Hepatocyte (in vitro differentiated cells): ENCODE measurements at regions not wholly inside any gene's neighbourhood (a gene's known extent, or its start where the extent isn't known, plus 50 kb on each side); places are given as distances from the start of the nearest gene placed in this dataset.
"Not testable (repeated sequence)": the region's sequence is repeated elsewhere in the genome, so short reads cannot be mapped to it uniquely, and the experiment has no call there.

Source experiments
- DNase-seq: peaks from one replicate; pipeline ENCODE4 v3.0.0-alpha.2; 2016; ENCODE audit warnings: low spot score
- H2AFZ ChIP-seq: fragments of 200-600 bp; sonication (generic); 2 replicates; pipeline ENCODE4 v1.6.0; 2016; ENCODE audit warnings: antibody characterized with exemption, mild to moderate bottlenecking
- H3K27ac ChIP-seq: fragments of 200-600 bp; sonication (generic); 2 replicates; pipeline ENCODE4 v1.5.1; 2016; ENCODE audit warnings: mild to moderate bottlenecking
- H3K27me3 ChIP-seq: fragments of 200-600 bp; sonication (generic); 2 replicates; pipeline ENCODE4 v1.6.1; 2016
- H3K36me3 ChIP-seq: fragments of 200-600 bp; sonication (generic); replicated peaks from 2 replicates; pipeline ENCODE4 v1.5.1; 2016; ENCODE audit warnings: low read depth; ENCODE audit not compliant: insufficient read depth
- H3K4me1 ChIP-seq: fragments of 200-600 bp; sonication (generic); 2 replicates; pipeline ENCODE4 v1.5.1; 2016; ENCODE audit warnings: mild to moderate bottlenecking, moderate library complexity; ENCODE audit not compliant: insufficient read depth
- H3K4me2 ChIP-seq: fragments of 200-600 bp; sonication (generic); 2 replicates; pipeline ENCODE4 v1.6.0; 2016
- H3K4me3 ChIP-seq: fragments of 200-600 bp; sonication (generic); 2 replicates; pipeline ENCODE4 v1.5.1; 2016; ENCODE audit warnings: mild to moderate bottlenecking
- H3K79me2 ChIP-seq: fragments of 200-600 bp; sonication (generic); 2 replicates; pipeline ENCODE4 v1.6.0; 2017; ENCODE audit warnings: mild to moderate bottlenecking
- H3K9me2 ChIP-seq: fragments of 200-600 bp; sonication (generic); replicated peaks from 2 replicates; pipeline ENCODE4 v1.6.0; 2017; ENCODE audit warnings: mild to moderate bottlenecking; ENCODE audit not compliant: insufficient read depth
- H3K9me3 ChIP-seq: fragments of 200-600 bp; sonication (generic); 2 replicates; pipeline ENCODE4 v1.5.1; 2016; ENCODE audit warnings: low read depth, mild to moderate bottlenecking
- H4K20me1 ChIP-seq: fragments of 200-600 bp; sonication (generic); 2 replicates; pipeline ENCODE4 v1.6.0; 2016; ENCODE audit warnings: mild to moderate bottlenecking; ENCODE audit not compliant: insufficient read depth, poor library complexity, severe bottlenecking
- EZH2 ChIP-seq: fragments of 200-600 bp; sonication (generic); IDR thresholded peaks from 2 replicates; pipeline ENCODE4 v1.6.1; 2016; ENCODE audit warnings: antibody characterized with exemption, mild to moderate bottlenecking, borderline replicate concordance
- EZH2phosphoT487 ChIP-seq: fragments of 200-600 bp; sonication (generic); IDR thresholded peaks from one replicate; pipeline ENCODE4 v1.6.1; 2018; ENCODE audit warnings: antibody characterized with exemption, mild to moderate bottlenecking, low read depth, moderate library complexity; ENCODE audit not compliant: unreplicated experiment, severe bottlenecking
- WGBS: methylation state at CpG from one replicate; pipeline ENCODE4 v1.1.6; 2016; ENCODE audit warnings: low lambda C conversion rate; ENCODE audit errors: missing lambda C conversion rate; 5-methylcytosine and 5-hydroxymethylcytosine counted together
- TF ChIP-seq, protein P1 (sequence below): fragments of 200-600 bp; sonication (generic); IDR thresholded peaks from 2 replicates; pipeline ENCODE4 v1.5.1; 2016; ENCODE audit warnings: antibody characterized with exemption, mild to moderate bottlenecking; ENCODE audit not compliant: poor library complexity

DNA sequence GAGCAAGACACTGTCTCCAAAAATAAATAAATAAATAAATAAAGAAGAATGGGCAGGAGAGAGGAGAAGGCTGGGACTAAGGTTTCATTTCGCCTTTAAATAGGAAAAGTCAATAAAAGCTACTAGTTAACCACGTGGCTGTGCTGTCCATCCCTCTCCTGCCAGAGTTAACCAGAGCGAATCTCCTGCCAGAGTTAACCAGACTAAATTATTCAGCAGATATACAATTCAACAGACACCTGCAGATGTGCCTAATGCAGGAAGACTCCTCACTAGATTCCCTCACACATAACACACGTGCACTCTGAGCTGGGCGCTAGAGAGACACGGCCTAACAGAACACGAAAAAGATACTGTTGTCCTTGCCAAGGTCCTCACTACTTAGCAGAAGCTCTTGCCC lies 156.1 kb downstream of the IGLL1 start:
- no peaks in the 10 kb centered on the region for H3K4me1 ChIP-seq
- H2AFZ ChIP-seq, result no peak overlapping the region
- DNase-seq, result no peak
- H3K9me3 ChIP-seq, result no peaks in the 10 kb centered on the region
- no peaks in the 10 kb centered on the region for H4K20me1 ChIP-seq
- H3K79me2 ChIP-seq, result no peaks in the 10 kb centered on the region
- 81% methylated on average over 7 of the region's 7 CpGs for WGBS
- H3K27me3 ChIP-seq, result no peaks in the 10 kb centered on the region
- TF ChIP-seq, protein P1, sequence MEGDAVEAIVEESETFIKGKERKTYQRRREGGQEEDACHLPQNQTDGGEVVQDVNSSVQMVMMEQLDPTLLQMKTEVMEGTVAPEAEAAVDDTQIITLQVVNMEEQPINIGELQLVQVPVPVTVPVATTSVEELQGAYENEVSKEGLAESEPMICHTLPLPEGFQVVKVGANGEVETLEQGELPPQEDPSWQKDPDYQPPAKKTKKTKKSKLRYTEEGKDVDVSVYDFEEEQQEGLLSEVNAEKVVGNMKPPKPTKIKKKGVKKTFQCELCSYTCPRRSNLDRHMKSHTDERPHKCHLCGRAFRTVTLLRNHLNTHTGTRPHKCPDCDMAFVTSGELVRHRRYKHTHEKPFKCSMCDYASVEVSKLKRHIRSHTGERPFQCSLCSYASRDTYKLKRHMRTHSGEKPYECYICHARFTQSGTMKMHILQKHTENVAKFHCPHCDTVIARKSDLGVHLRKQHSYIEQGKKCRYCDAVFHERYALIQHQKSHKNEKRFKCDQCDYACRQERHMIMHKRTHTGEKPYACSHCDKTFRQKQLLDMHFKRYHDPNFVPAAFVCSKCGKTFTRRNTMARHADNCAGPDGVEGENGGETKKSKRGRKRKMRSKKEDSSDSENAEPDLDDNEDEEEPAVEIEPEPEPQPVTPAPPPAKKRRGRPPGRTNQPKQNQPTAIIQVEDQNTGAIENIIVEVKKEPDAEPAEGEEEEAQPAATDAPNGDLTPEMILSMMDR, result no peak
- no peak for TF ChIP-seq EZH2phosphoT487
- H3K27ac ChIP-seq, result no peak overlapping the region
- no peak overlapping the region for H3K4me3 ChIP-seq
- H3K36me3 ChIP-seq, result no peaks in the 10 kb centered on the region
- H3K9me2 ChIP-seq, result no peaks in the 10 kb centered on the region
- no peak overlapping the region for H3K4me2 ChIP-seq

DNA sequence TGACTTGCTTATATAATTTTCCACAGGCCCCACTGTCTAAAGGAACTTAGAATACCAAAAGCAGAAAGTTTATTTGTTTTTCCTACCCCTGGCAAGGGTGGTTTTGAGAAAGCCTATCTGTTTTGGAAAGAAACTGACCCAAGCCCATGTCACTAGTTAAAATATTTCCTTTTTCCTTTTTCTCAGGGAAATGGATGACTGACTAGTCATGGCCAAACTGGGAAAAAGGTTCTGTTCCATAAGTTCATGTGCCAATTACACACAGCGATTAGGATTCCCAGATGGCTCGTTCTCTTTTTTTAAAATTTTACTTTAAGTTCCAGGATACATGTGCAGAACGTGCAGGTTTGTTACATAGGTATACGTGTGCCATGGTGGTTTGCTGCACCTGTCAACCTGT lies 157.8 kb downstream of the IGLL1 start:
- not testable (repeated sequence) for H4K20me1 ChIP-seq, H3K36me3 ChIP-seq, H3K9me3 ChIP-seq, H3K4me2 ChIP-seq, DNase-seq, H2AFZ ChIP-seq, H3K27ac ChIP-seq, H3K4me3 ChIP-seq, H3K9me2 ChIP-seq, H3K4me1 ChIP-seq, H3K79me2 ChIP-seq, H3K27me3 ChIP-seq
- WGBS, result 89% methylated on average over 4 of the region's 4 CpGs

DNA sequence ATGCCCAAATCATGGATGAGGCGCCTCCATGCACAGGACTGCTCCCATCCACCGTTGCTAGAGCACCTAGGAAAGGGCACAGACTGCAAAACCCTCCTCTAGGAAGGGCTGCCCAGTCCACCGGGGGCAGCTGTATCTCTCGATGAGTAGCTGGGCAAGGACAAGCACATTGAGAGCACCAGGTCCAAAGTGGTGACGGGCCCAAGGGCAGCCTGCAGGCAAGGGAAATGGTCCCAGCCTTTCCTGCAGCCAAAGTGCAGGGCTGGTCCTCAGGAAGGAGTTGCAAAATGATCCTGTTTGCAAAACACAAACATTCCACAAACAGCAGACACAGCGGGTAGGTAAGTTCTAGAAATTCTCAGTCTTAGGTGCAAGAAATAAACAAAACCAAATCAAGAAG lies 158.8 kb downstream of the IGLL1 start:
- not testable (repeated sequence) for DNase-seq, H4K20me1 ChIP-seq, H3K79me2 ChIP-seq, H3K4me3 ChIP-seq, H3K4me1 ChIP-seq, H3K9me2 ChIP-seq, H3K27ac ChIP-seq, H3K27me3 ChIP-seq, H3K9me3 ChIP-seq, H2AFZ ChIP-seq, H3K36me3 ChIP-seq, H3K4me2 ChIP-seq
- 78% methylated on average over 6 of the region's 6 CpGs for WGBS

DNA sequence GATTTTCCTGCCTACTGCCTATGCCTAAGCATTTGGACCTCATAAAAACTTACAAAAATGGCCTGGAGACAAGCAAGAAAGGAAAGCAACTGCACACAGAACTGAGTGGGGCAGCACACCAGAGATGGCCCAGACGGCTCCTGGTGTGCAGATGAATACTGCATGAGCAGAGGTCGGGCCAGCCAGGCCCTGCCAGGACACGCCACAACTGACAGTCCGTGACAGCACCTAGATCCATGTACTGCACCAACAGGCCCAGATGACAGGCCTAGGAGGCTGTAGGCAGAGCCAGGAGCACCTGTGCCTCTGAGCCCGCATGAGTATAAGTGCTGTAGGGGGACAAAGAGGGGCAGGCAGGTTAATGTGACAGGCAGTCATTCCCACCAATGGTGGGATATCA lies 160.2 kb downstream of the IGLL1 start:
- no peak for TF ChIP-seq EZH2phosphoT487
- TF ChIP-seq, protein P1, result no peak
- no peak for TF ChIP-seq EZH2
- no peaks in the 10 kb centered on the region for H3K4me1 ChIP-seq
- H3K36me3 ChIP-seq, result no peaks in the 10 kb centered on the region
- DNase-seq, result no peak
- no peak overlapping the region for H3K4me3 ChIP-seq
- H3K27me3 ChIP-seq, result no peaks in the 10 kb centered on the region
- H2AFZ ChIP-seq, result no peak overlapping the region
- H3K9me2 ChIP-seq, result no peaks in the 10 kb centered on the region
- no peaks in the 10 kb centered on the region for H4K20me1 ChIP-seq
- no peak overlapping the region for H3K27ac ChIP-seq
- no peaks in the 10 kb centered on the region for H3K9me3 ChIP-seq
- WGBS, result 73% methylated on average over 5 of the region's 5 CpGs
- H3K79me2 ChIP-seq, result no peaks in the 10 kb centered on the region
- H3K4me2 ChIP-seq, result no peak overlapping the region

DNA sequence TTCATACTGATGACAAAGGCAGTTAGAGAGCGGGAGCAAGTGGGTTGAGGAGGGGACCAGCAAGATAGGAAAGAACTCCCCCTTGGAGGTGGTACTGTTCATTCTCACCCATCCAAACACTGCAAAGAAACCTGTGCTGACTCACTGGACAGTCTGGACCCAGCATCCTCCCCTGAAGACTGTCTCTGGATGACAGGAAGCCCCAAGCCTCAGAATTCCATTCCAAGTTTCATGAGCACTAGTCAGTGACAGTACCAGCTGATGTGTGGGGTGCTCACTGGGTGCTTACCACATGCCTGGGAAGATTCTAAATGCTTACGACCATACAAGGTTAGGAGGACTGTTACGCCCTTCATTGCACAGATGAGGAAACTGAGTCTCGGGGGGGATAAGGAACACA lies 160.9 kb downstream of the IGLL1 start:
- H3K9me2 ChIP-seq, result no peaks in the 10 kb centered on the region
- H2AFZ ChIP-seq, result no peak overlapping the region
- DNase-seq, result no peak
- no peaks in the 10 kb centered on the region for H3K9me3 ChIP-seq
- no peak overlapping the region for H3K4me3 ChIP-seq
- no peak overlapping the region for H3K27ac ChIP-seq
- no peaks in the 10 kb centered on the region for H4K20me1 ChIP-seq
- no peaks in the 10 kb centered on the region for H3K36me3 ChIP-seq
- TF ChIP-seq EZH2 (no peak), EZH2phosphoT487 (no peak)
- TF ChIP-seq, protein P1, result no peak
- no peaks in the 10 kb centered on the region for H3K4me1 ChIP-seq
- H3K27me3 ChIP-seq, result no peaks in the 10 kb centered on the region
- no peak overlapping the region for H3K4me2 ChIP-seq
- 96% methylated on average over 4 of the region's 4 CpGs for WGBS
- H3K79me2 ChIP-seq, result no peaks in the 10 kb centered on the region
